OCI-LY7 (cell line): ENCODE measurements at regions not wholly inside any gene's neighbourhood (a gene's known extent, or its start where the extent isn't known, plus 50 kb on each side); places are given as distances from the start of the nearest gene placed in this dataset.

ENCODE experiments used
- BruUV-seq: library from RNA; stranded (reverse); fragments of 400-500 nt; replicated peaks from 2 replicates; lab custom pipeline; 2021; lab: Mats Ljungman, UMichigan
- CTCF ChIA-PET: fragments of 300-600 bp; sonication (Branson Sonifier 250); formaldehyde crosslinking; loops from one replicate; lab custom pipeline; 2022; ENCODE audit warnings: antibody characterized with exemption; ENCODE audit not compliant: unreplicated experiment; lab: Charles Lee
- POLR2A ChIA-PET: fragments of 300-600 bp; sonication (Branson Sonifier 250); formaldehyde crosslinking; loops from one replicate; lab custom pipeline; 2022; ENCODE audit warnings: antibody characterized with exemption; lab: Charles Lee
- DNase-seq: peaks from one replicate; pipeline ENCODE4 v3.0.0-alpha.2; 2015; ENCODE audit warnings: low spot score
- H2AFZ ChIP-seq: fragments of 200-600 bp; sonication (generic), shearing (Covaris generic); 2 replicates; pipeline ENCODE4 v1.6.1; 2014; ENCODE audit warnings: mild to moderate bottlenecking, antibody characterized with exemption, low read length, moderate library complexity
- H3K27ac ChIP-seq: fragments of 200-600 bp; sonication (generic); 2 replicates; pipeline ENCODE4 v1.5.1; 2014; ENCODE audit warnings: mixed run types, low read depth, mild to moderate bottlenecking, moderate library complexity, low read length, inconsistent platforms; ENCODE audit not compliant: poor library complexity, severe bottlenecking
- H3K36me3 ChIP-seq: fragments of 200-600 bp; sonication (generic); 2 replicates; pipeline ENCODE4 v1.6.1; 2014; ENCODE audit warnings: mild to moderate bottlenecking, antibody characterized with exemption, low read length, moderate library complexity, mixed read lengths; ENCODE audit not compliant: insufficient read depth
- H3K4me1 ChIP-seq: fragments of 200-600 bp; sonication (generic); 2 replicates; pipeline ENCODE4 v1.5.1; 2014; ENCODE audit warnings: mild to moderate bottlenecking, low read length; ENCODE audit not compliant: insufficient read depth, poor library complexity, severe bottlenecking
- H3K4me2 ChIP-seq: fragments of 200-600 bp; sonication (generic); 2 replicates; pipeline ENCODE4 v1.6.1; 2014; ENCODE audit warnings: mild to moderate bottlenecking, low read length
- H3K4me3 ChIP-seq: fragments of 200-600 bp; sonication (generic); 2 replicates; pipeline ENCODE4 v1.5.1; 2014; ENCODE audit warnings: mild to moderate bottlenecking, low read depth, low read length; ENCODE audit not compliant: poor library complexity, severe bottlenecking
- H3K79me2 ChIP-seq: fragments of 200-600 bp; sonication (generic); 2 replicates; pipeline ENCODE4 v1.6.1; 2016; ENCODE audit warnings: low read depth, mild to moderate bottlenecking, low read length, moderate library complexity, mixed read lengths; ENCODE audit not compliant: insufficient read depth
- H3K9me2 ChIP-seq: fragments of 200-600 bp; sonication (generic); 2 replicates; pipeline ENCODE4 v1.6.1; 2016; ENCODE audit warnings: mild to moderate bottlenecking, low read length, mixed read lengths; ENCODE audit not compliant: insufficient read depth
- H3K9me3 ChIP-seq: fragments of 200-600 bp; sonication (generic); 2 replicates; pipeline ENCODE4 v1.6.1; 2014; ENCODE audit warnings: mild to moderate bottlenecking, mixed run types, low read length, mixed read lengths
- H4K20me1 ChIP-seq: fragments of 200-600 bp; sonication (generic); 2 replicates; pipeline ENCODE4 v1.6.1; 2014; ENCODE audit warnings: mild to moderate bottlenecking, antibody characterized with exemption, low read length, moderate library complexity, mixed read lengths; ENCODE audit not compliant: insufficient read depth
- CTCF ChIP-seq: fragments of 200-600 bp; sonication (generic); conservative IDR thresholded peaks from 2 replicates; pipeline ENCODE4 v1.5.1; 2014; ENCODE audit warnings: mild to moderate bottlenecking, antibody characterized with exemption, low read length, moderate library complexity, mixed read lengths
- EZH2phosphoT487 ChIP-seq: fragments of 200-600 bp; sonication (generic); IDR thresholded peaks from 2 replicates; pipeline ENCODE4 v1.6.1; 2018; ENCODE audit warnings: low read depth, borderline replicate concordance, mild to moderate bottlenecking, mixed run types, antibody characterized with exemption, low read length, moderate library complexity, mixed read lengths
- intact Hi-C: fragments of 100-400 bp; cut with micrococcal nuclease; formaldehyde crosslinking; loops from one replicate; pipeline ENCODE4 v1.10.0; 2022; ENCODE audit not compliant: unreplicated experiment

- intact Hi-C loops = no loop called here
- Histone ChIP-seq H3K9me2 (no peaks in the 10 kb centered on the region), H3K4me1 (no peaks in the 10 kb centered on the region), H3K4me3 (no peak overlapping the region), H3K79me2 (no peaks in the 10 kb centered on the region), H2AFZ (no peak overlapping the region), H3K4me2 (no peak overlapping the region), H4K20me1 (no peaks in the 10 kb centered on the region), H3K9me3 (no peaks in the 10 kb centered on the region), H3K27ac (no peak overlapping the region), H3K36me3 (no peaks in the 10 kb centered on the region)
- CTCF ChIA-PET = no interaction called here
- BruUV-seq = no TSS peak
- DNase-seq = no peak
- TF ChIP-seq EZH2phosphoT487 (no peak), CTCF (no peak)
- POLR2A ChIA-PET = interaction anchor here (0.5 kb wide), 1 partner anchor 1192 kb away, joined by 3 read pairs; no protein-coding TSS in a partner anchor
These were observed 66.4 kb upstream of the ATP10B start for GRCh38 chr5:160918386-160918785.

GRCh38 chr5:160906090-160906489, 54.1 kb upstream of the ATP10B start:
- BruUV-seq = no TSS peak
- no peaks in the 10 kb centered on the region for H4K20me1 ChIP-seq
- H3K27ac ChIP-seq = no peak overlapping the region
- no peaks in the 10 kb centered on the region for H3K4me1 ChIP-seq
- no peak overlapping the region for H3K4me2 ChIP-seq
- H3K79me2 ChIP-seq = no peaks in the 10 kb centered on the region
- TF ChIP-seq CTCF = no peak
- no peak for TF ChIP-seq EZH2phosphoT487
- no peak for DNase-seq
- no peak overlapping the region for H2AFZ ChIP-seq
- no peaks in the 10 kb centered on the region for H3K9me3 ChIP-seq
- intact Hi-C loops = no loop called here
- ChIA-PET POLR2A (interaction anchor here (1.0 kb wide), 1 partner anchor 15 kb away, joined by 3 read pairs; no protein-coding TSS in a partner anchor), CTCF (no interaction called here)
- H3K36me3 ChIP-seq = no peaks in the 10 kb centered on the region
- H3K9me2 ChIP-seq = no peaks in the 10 kb centered on the region
- no peak overlapping the region for H3K4me3 ChIP-seq

- Histone ChIP-seq H3K79me2 (no peaks in the 10 kb centered on the region), H3K27ac (no peak overlapping the region), H3K9me3 (no peaks in the 10 kb centered on the region), H2AFZ (no peak overlapping the region), H3K4me3 (no peak overlapping the region), H3K4me1 (no peaks in the 10 kb centered on the region), H4K20me1 (no peaks in the 10 kb centered on the region), H3K36me3 (no peaks in the 10 kb centered on the region), H3K9me2 (no peaks in the 10 kb centered on the region), H3K4me2 (no peak overlapping the region)
- no peak for DNase-seq
- ChIA-PET CTCF (no interaction called here), POLR2A (interaction anchor here (1.0 kb wide), 1 partner anchor 15 kb away, joined by 3 read pairs; no protein-coding TSS in a partner anchor)
- no TSS peak for BruUV-seq
- intact Hi-C loops = no loop called here
- no peak for TF ChIP-seq EZH2phosphoT487
- TF ChIP-seq CTCF = no peak
These were observed 53.3 kb upstream of the ATP10B start for GRCh38 chr5:160905285-160905684.
